ENCODE measurements at regions not wholly inside any gene's neighbourhood (a gene's known extent, or its start where the extent isn't known, plus 50 kb on each side); places are given as distances from the start of the nearest gene placed in this dataset.
"Not testable (repeated sequence)": the region's sequence is repeated elsewhere in the genome, so short reads cannot be mapped to it uniquely, and the experiment has no call there.

- POLR2A ChIA-PET: no interaction called here
- no peaks in the 10 kb centered on the region for H3K4me1 Mint-ChIP-seq
- no peaks in the 10 kb centered on the region for H3K9me3 Mint-ChIP-seq
- H3K27ac Mint-ChIP-seq: no peak overlapping the region
- ATAC-seq (ENCODE audit: low read depth) (no peak), DNase-seq (no peak)
- no peaks in the 10 kb centered on the region for H3K36me3 Mint-ChIP-seq
- no peak overlapping the region for H3K4me3 Mint-ChIP-seq
- no peaks in the 10 kb centered on the region for H3K27me3 Mint-ChIP-seq
Measured at GRCh38 chr6:139964737-139965136, 590.3 kb upstream of the CITED2 start.

GRCh38 chr6:139962654-139963347 lies 588.4 kb upstream of the CITED2 start:
- Mint-ChIP-seq H3K9me3 (no peaks in the 10 kb centered on the region), H3K36me3 (no peaks in the 10 kb centered on the region), H3K27me3 (peaks cover 5% of the 10 kb centered on the region), H3K4me1 (no peaks in the 10 kb centered on the region), H3K4me3 (no peak overlapping the region), H3K27ac (no peak overlapping the region)
- no peak for ATAC-seq (ENCODE audit: low read depth)
- DNase-seq: no peak
- POLR2A ChIA-PET: no interaction called here

GRCh38 chr6:139961190-139961589 lies 586.7 kb upstream of the CITED2 start:
- no peak overlapping the region for H3K27ac Mint-ChIP-seq
- no peaks in the 10 kb centered on the region for H3K36me3 Mint-ChIP-seq
- no peak for DNase-seq
- H3K27me3 Mint-ChIP-seq: peaks cover 5% of the 10 kb centered on the region
- ATAC-seq (ENCODE audit: low read depth): no peak
- H3K9me3 Mint-ChIP-seq: no peaks in the 10 kb centered on the region
- H3K4me3 Mint-ChIP-seq: no peak overlapping the region
- POLR2A ChIA-PET: no interaction called here
- H3K4me1 Mint-ChIP-seq: no peaks in the 10 kb centered on the region

- Mint-ChIP-seq H3K27me3 (peaks cover 5% of the 10 kb centered on the region), H3K36me3 (no peaks in the 10 kb centered on the region), H3K9me3 (no peaks in the 10 kb centered on the region), H3K4me3 (no peak overlapping the region), H3K27ac (no peak overlapping the region), H3K4me1 (no peaks in the 10 kb centered on the region)
- no peak for ATAC-seq (ENCODE audit: low read depth)
- no peak for DNase-seq
- POLR2A ChIA-PET: no interaction called here
Measured at GRCh38 chr6:139960671-139961070, 586.2 kb upstream of the CITED2 start.

- Mint-ChIP-seq H3K9me3 (no peaks in the 10 kb centered on the region), H3K27me3 (peaks cover 5% of the 10 kb centered on the region), H3K4me3 (no peak overlapping the region), H3K27ac (no peak overlapping the region), H3K36me3 (no peaks in the 10 kb centered on the region), H3K4me1 (no peaks in the 10 kb centered on the region)
- POLR2A ChIA-PET: no interaction called here
- DNase-seq: no peak
- ATAC-seq (ENCODE audit: low read depth): no peak
Measured at GRCh38 chr6:139955366-139956155, 581.1 kb upstream of the CITED2 start.

GRCh38 chr6:139954463-139955071 lies 580.1 kb upstream of the CITED2 start:
- Mint-ChIP-seq H3K4me3 (no peak overlapping the region), H3K9me3 (no peaks in the 10 kb centered on the region), H3K27ac (no peak overlapping the region), H3K4me1 (no peaks in the 10 kb centered on the region), H3K27me3 (peaks cover 5% of the 10 kb centered on the region), H3K36me3 (no peaks in the 10 kb centered on the region)
- ATAC-seq (ENCODE audit: low read depth) (no peak), DNase-seq (no peak)
- POLR2A ChIA-PET: no interaction called here

GRCh38 chr6:139953780-139954179 lies 579.3 kb upstream of the CITED2 start:
- H3K9me3 Mint-ChIP-seq; ATAC-seq (ENCODE audit: low read depth); H3K4me3 Mint-ChIP-seq; H3K27ac Mint-ChIP-seq; H3K27me3 Mint-ChIP-seq; H3K36me3 Mint-ChIP-seq; POLR2A ChIA-PET; H3K4me1 Mint-ChIP-seq; DNase-seq: not testable (repeated sequence)

GRCh38 chr6:139951172-139951571 lies 576.7 kb upstream of the CITED2 start:
- no peaks in the 10 kb centered on the region for H3K4me1 Mint-ChIP-seq
- H3K4me3 Mint-ChIP-seq: no peak overlapping the region
- POLR2A ChIA-PET: no interaction called here
- ATAC-seq (ENCODE audit: low read depth): no peak
- H3K27ac Mint-ChIP-seq: no peak overlapping the region
- DNase-seq: no peak
- no peaks in the 10 kb centered on the region for H3K36me3 Mint-ChIP-seq
- H3K9me3 Mint-ChIP-seq: no peaks in the 10 kb centered on the region
- no peaks in the 10 kb centered on the region for H3K27me3 Mint-ChIP-seq

GRCh38 chr6:139944976-139945375 lies 570.5 kb upstream of the CITED2 start:
- DNase-seq (no peak), ATAC-seq (ENCODE audit: low read depth) (no peak)
- Mint-ChIP-seq H3K27me3 (peaks cover 5% of the 10 kb centered on the region), H3K4me3 (no peak overlapping the region), H3K9me3 (no peaks in the 10 kb centered on the region), H3K27ac (no peak overlapping the region), H3K36me3 (no peaks in the 10 kb centered on the region), H3K4me1 (peaks cover 2% of the 10 kb centered on the region)
- POLR2A ChIA-PET: no interaction called here

- ATAC-seq (ENCODE audit: low read depth): no peak
- Mint-ChIP-seq H3K27me3 (peaks cover 9% of the 10 kb centered on the region), H3K4me3 (no peak overlapping the region), H3K36me3 (no peaks in the 10 kb centered on the region), H3K9me3 (no peaks in the 10 kb centered on the region), H3K27ac (no peak overlapping the region), H3K4me1 (peaks cover 2% of the 10 kb centered on the region)
- DNase-seq: no peak
- POLR2A ChIA-PET: no interaction called here
Measured at GRCh38 chr6:139944131-139944530, 569.7 kb upstream of the CITED2 start.

GRCh38 chr6:139943391-139943790 lies 568.9 kb upstream of the CITED2 start:
- DNase-seq (no peak), ATAC-seq (ENCODE audit: low read depth) (no peak)
- no peaks in the 10 kb centered on the region for H3K9me3 Mint-ChIP-seq
- POLR2A ChIA-PET: no interaction called here
- no peak overlapping the region for H3K4me3 Mint-ChIP-seq
- no peak overlapping the region for H3K27ac Mint-ChIP-seq
- H3K27me3 Mint-ChIP-seq: peaks cover 9% of the 10 kb centered on the region
- no peaks in the 10 kb centered on the region for H3K36me3 Mint-ChIP-seq
- peaks cover 2% of the 10 kb centered on the region for H3K4me1 Mint-ChIP-seq

- H3K27ac Mint-ChIP-seq: no peak overlapping the region
- no peak for DNase-seq
- no peak overlapping the region for H3K4me3 Mint-ChIP-seq
- POLR2A ChIA-PET: no interaction called here
- H3K27me3 Mint-ChIP-seq: peaks cover 9% of the 10 kb centered on the region
- ATAC-seq (ENCODE audit: low read depth): no peak
- no peaks in the 10 kb centered on the region for H3K36me3 Mint-ChIP-seq
- H3K4me1 Mint-ChIP-seq: peaks cover 2% of the 10 kb centered on the region
- no peaks in the 10 kb centered on the region for H3K9me3 Mint-ChIP-seq
Measured at GRCh38 chr6:139942331-139942730, 567.9 kb upstream of the CITED2 start.

GRCh38 chr6:139941826-139942225 lies 567.4 kb upstream of the CITED2 start:
- Mint-ChIP-seq H3K27me3 (peaks cover 9% of the 10 kb centered on the region), H3K9me3 (no peaks in the 10 kb centered on the region), H3K27ac (no peak overlapping the region), H3K4me3 (no peak overlapping the region), H3K36me3 (no peaks in the 10 kb centered on the region), H3K4me1 (peaks cover 2% of the 10 kb centered on the region)
- no peak for DNase-seq
- no peak for ATAC-seq (ENCODE audit: low read depth)
- POLR2A ChIA-PET: no interaction called here

Data from activated naive CD8-positive, alpha-beta T cell treated with anti-CD3 and anti-CD28 coated beads, Interleukin-2, amount 10 ng/mL, durations not matched to agents 7 days and 5 days (primary cell).